ENCODE measurements at regions not wholly inside any gene's neighbourhood (a gene's known extent, or its start where the extent isn't known, plus 50 kb on each side); places are given as distances from the start of the nearest gene placed in this dataset.

DNA sequence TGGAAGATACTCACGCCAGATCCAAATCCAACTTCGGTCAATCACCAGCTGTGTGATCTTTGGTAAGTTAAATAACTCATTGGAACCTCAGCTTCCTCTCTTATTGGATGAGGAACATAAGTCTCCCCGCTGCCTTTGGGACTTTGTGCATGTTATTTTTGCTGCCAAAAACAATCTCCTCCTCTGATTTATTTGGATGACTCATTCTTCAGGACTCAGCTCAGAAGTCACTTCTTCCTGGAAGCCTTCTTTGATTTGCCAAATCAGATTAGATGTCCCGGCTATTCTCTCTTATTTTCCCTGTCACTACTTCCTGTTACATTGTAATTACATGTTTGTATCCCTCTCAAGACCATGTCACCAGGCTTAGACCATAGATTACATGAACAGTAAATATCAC is 138.0 kb upstream of the BOD1L1 start:
- no peak overlapping the region for H3K9ac ChIP-seq (ENCODE audit: low read length)
- DNase-seq, result no peak
- H3K27me3 ChIP-seq (replicated peaks; ENCODE audit: insufficient read depth, low read length), result no peaks in the 10 kb centered on the region
- no peak overlapping the region for H3K27ac ChIP-seq (ENCODE audit: low read length)
- no peak overlapping the region for H3K4me2 ChIP-seq (ENCODE audit: low read depth, low read length)
- no peak overlapping the region for H3K4me3 ChIP-seq (ENCODE audit: low read length)
- no peaks in the 10 kb centered on the region for H3K4me1 ChIP-seq (ENCODE audit: low read length)
- TF ChIP-seq EZH2phosphoT487 (IDR thresholded peaks at IDR 0.05; ENCODE audit: low read length), result no peak
- TF ChIP-seq, protein P1, sequence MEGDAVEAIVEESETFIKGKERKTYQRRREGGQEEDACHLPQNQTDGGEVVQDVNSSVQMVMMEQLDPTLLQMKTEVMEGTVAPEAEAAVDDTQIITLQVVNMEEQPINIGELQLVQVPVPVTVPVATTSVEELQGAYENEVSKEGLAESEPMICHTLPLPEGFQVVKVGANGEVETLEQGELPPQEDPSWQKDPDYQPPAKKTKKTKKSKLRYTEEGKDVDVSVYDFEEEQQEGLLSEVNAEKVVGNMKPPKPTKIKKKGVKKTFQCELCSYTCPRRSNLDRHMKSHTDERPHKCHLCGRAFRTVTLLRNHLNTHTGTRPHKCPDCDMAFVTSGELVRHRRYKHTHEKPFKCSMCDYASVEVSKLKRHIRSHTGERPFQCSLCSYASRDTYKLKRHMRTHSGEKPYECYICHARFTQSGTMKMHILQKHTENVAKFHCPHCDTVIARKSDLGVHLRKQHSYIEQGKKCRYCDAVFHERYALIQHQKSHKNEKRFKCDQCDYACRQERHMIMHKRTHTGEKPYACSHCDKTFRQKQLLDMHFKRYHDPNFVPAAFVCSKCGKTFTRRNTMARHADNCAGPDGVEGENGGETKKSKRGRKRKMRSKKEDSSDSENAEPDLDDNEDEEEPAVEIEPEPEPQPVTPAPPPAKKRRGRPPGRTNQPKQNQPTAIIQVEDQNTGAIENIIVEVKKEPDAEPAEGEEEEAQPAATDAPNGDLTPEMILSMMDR (IDR thresholded peaks at IDR 0.05; ENCODE audit: low read length), result no peak
- TF ChIP-seq EZH2 (optimal IDR thresholded peaks at IDR 0.05; ENCODE audit: low read depth, low read length), result no peak
- no peaks in the 10 kb centered on the region for H3K79me2 ChIP-seq (ENCODE audit: low read length)
- no peaks in the 10 kb centered on the region for H4K20me1 ChIP-seq (ENCODE audit: insufficient read depth, low read length)
- H2AFZ ChIP-seq (ENCODE audit: low read length), result no peak overlapping the region
- H3F3A ChIP-seq (ENCODE audit: insufficient read depth, low read length), result no peaks in the 10 kb centered on the region
- H3K36me3 ChIP-seq (replicated peaks; ENCODE audit: insufficient read depth, low read length), result no peaks in the 10 kb centered on the region
- no peaks in the 10 kb centered on the region for H3K9me2 ChIP-seq (replicated peaks; ENCODE audit: insufficient read depth, low read length)
- H3K9me3 ChIP-seq (replicated peaks; ENCODE audit: insufficient read depth, low read length), result no peaks in the 10 kb centered on the region

DNA sequence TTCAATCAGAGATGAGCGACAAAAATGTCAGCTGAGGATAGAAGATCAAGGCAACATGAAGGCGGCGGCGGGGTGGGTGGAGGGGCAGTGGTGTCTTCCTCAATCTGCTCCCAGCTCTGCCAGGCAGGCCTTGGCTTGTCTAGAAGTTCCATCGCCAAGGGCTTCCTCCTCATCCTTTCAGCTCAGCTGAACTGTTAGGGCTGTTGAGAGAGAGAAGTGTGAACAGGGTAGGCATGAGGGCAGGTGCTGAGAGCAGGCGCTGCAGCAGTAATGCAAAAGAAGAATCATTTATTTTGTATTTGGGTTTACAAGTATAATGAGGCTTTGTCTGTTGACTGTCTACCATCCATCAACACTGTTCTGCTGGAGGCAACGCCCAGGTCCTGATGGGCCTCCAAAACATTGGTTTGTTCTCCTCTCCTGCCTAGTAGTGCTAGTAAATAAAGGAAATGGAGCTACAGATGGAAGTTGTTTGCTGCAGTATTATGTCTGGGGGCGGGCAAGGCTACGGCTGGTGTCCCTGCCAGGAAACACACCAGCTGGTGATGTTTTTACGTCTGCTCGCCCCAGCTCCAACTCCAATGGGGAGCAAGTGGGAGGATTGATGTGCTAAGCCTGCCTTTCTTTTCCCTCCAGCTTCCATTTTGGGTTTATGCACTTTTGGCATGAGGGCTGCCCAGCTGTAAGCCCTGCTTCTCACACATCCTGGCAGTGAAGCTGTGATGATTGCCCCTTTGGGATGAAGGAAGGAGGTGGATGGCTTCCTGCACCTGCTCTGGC is 139.4 kb upstream of the BOD1L1 start:
- Histone ChIP-seq H3K4me3 (ENCODE audit: low read length) (no peak overlapping the region), H3K4me1 (ENCODE audit: low read length) (no peaks in the 10 kb centered on the region), H3K4me2 (ENCODE audit: low read depth, low read length) (no peak overlapping the region), H3K27ac (ENCODE audit: low read length) (no peak overlapping the region), H3K9me2 (replicated peaks; ENCODE audit: insufficient read depth, low read length) (no peaks in the 10 kb centered on the region), H3K9ac (ENCODE audit: low read length) (no peak overlapping the region), H2AFZ (ENCODE audit: low read length) (no peak overlapping the region), H3K9me3 (replicated peaks; ENCODE audit: insufficient read depth, low read length) (no peaks in the 10 kb centered on the region), H3F3A (ENCODE audit: insufficient read depth, low read length) (no peaks in the 10 kb centered on the region), H4K20me1 (ENCODE audit: insufficient read depth, low read length) (no peaks in the 10 kb centered on the region), H3K79me2 (ENCODE audit: low read length) (no peaks in the 10 kb centered on the region), H3K36me3 (replicated peaks; ENCODE audit: insufficient read depth, low read length) (no peaks in the 10 kb centered on the region), H3K27me3 (replicated peaks; ENCODE audit: insufficient read depth, low read length) (no peaks in the 10 kb centered on the region)
- DNase-seq, result no peak
- TF ChIP-seq EZH2 (optimal IDR thresholded peaks at IDR 0.05; ENCODE audit: low read depth, low read length) (no peak), EZH2phosphoT487 (IDR thresholded peaks at IDR 0.05; ENCODE audit: low read length) (no peak)
- TF ChIP-seq, protein P1 (IDR thresholded peaks at IDR 0.05; ENCODE audit: low read length), result no peak

DNA sequence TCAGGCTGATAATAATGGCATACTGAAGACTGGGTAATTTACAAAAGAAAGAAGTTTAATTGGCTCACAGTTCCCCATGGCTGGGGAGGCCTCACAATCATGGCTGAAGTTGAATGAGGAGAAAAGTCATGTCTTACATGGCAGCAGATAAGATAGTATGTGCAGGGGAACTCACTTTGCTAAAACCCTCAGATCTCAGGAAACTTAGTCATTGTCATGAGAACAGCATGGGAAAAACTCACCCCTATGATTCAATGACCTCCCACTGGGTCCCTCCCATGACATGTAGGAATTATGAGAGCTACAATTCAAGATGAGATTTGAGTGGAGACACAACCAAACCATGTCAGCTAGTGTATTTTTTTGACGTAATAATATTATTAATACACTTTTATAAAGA is 149.8 kb upstream of the BOD1L1 start:
- Histone ChIP-seq H3F3A (ENCODE audit: insufficient read depth, low read length) (no peaks in the 10 kb centered on the region), H4K20me1 (ENCODE audit: insufficient read depth, low read length) (no peaks in the 10 kb centered on the region), H3K9me2 (replicated peaks; ENCODE audit: insufficient read depth, low read length) (no peaks in the 10 kb centered on the region), H2AFZ (ENCODE audit: low read length) (no peak overlapping the region), H3K9me3 (replicated peaks; ENCODE audit: insufficient read depth, low read length) (no peaks in the 10 kb centered on the region), H3K4me2 (ENCODE audit: low read depth, low read length) (no peak overlapping the region), H3K4me3 (ENCODE audit: low read length) (no peak overlapping the region), H3K27ac (ENCODE audit: low read length) (no peak overlapping the region), H3K79me2 (ENCODE audit: low read length) (no peaks in the 10 kb centered on the region), H3K4me1 (ENCODE audit: low read length) (no peaks in the 10 kb centered on the region), H3K36me3 (replicated peaks; ENCODE audit: insufficient read depth, low read length) (no peaks in the 10 kb centered on the region), H3K9ac (ENCODE audit: low read length) (no peak overlapping the region), H3K27me3 (replicated peaks; ENCODE audit: insufficient read depth, low read length) (no peaks in the 10 kb centered on the region)
- TF ChIP-seq EZH2phosphoT487 (IDR thresholded peaks at IDR 0.05; ENCODE audit: low read length) (no peak), EZH2 (optimal IDR thresholded peaks at IDR 0.05; ENCODE audit: low read depth, low read length) (no peak)
- TF ChIP-seq, protein P1 (IDR thresholded peaks at IDR 0.05; ENCODE audit: low read length), result no peak
- no peak for DNase-seq

All from MM.1S (cell line).